ENCODE measurements at regions not wholly inside any gene's neighbourhood (a gene's known extent, or its start where the extent isn't known, plus 50 kb on each side); places are given as distances from the start of the nearest gene placed in this dataset.
"Not testable (repeated sequence)": the region's sequence is repeated elsewhere in the genome, so short reads cannot be mapped to it uniquely, and the experiment has no call there.

- Histone ChIP-seq H2AFZ (ENCODE audit: low read length) (no peak overlapping the region), H3K4me2 (ENCODE audit: insufficient read depth, low read length) (no peak overlapping the region), H3K9me3 (ENCODE audit: low read depth, low read length) (no peaks in the 10 kb centered on the region), H3K36me3 (ENCODE audit: insufficient read depth, low read length) (no peaks in the 10 kb centered on the region), H3K4me3 (ENCODE audit: insufficient read depth, low read length) (no peak overlapping the region), H4K20me1 (ENCODE audit: insufficient read depth, low read length) (no peaks in the 10 kb centered on the region), H3K4me1 (ENCODE audit: insufficient read depth, low read length) (no peaks in the 10 kb centered on the region), H3K27me3 (ENCODE audit: insufficient read depth, low read length) (no peaks in the 10 kb centered on the region), H3K79me2 (ENCODE audit: insufficient read depth, low read length) (no peaks in the 10 kb centered on the region), H3K27ac (ENCODE audit: low read depth, low read length) (no peak overlapping the region)
- TF ChIP-seq, protein P1, sequence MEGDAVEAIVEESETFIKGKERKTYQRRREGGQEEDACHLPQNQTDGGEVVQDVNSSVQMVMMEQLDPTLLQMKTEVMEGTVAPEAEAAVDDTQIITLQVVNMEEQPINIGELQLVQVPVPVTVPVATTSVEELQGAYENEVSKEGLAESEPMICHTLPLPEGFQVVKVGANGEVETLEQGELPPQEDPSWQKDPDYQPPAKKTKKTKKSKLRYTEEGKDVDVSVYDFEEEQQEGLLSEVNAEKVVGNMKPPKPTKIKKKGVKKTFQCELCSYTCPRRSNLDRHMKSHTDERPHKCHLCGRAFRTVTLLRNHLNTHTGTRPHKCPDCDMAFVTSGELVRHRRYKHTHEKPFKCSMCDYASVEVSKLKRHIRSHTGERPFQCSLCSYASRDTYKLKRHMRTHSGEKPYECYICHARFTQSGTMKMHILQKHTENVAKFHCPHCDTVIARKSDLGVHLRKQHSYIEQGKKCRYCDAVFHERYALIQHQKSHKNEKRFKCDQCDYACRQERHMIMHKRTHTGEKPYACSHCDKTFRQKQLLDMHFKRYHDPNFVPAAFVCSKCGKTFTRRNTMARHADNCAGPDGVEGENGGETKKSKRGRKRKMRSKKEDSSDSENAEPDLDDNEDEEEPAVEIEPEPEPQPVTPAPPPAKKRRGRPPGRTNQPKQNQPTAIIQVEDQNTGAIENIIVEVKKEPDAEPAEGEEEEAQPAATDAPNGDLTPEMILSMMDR (IDR thresholded peaks at IDR 0.05; ENCODE audit: extremely low read depth, low read depth, low read length): no peak
- DNase-seq (ENCODE audit: insufficient read length, low spot score, missing footprints): no peak
These were observed 1899.4 kb downstream of the PCDH9 start for GRCh38 chr13:65330691-65331090.

DNA sequence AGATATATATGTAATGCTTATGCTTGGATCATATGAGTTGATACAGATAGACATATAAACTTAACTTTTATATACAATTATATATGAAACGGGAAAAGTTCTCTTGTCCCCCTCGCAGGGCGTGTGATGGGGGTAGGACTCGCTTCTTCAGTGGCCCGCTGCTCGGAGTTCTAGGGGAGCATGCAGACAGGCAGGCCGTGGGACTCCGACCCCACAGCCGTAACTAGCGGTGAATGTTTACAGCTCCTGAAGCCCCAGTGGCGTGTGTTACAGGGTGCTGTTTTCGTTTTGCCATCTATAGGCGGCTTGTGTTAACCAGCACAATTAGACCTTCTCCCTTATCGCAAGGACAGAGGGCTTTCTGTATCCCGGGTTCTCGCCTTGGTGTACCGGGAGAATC is 1899.8 kb downstream of the PCDH9 start:
- H4K20me1 ChIP-seq (ENCODE audit: insufficient read depth, low read length): no peaks in the 10 kb centered on the region
- no peak overlapping the region for H2AFZ ChIP-seq (ENCODE audit: low read length)
- DNase-seq (ENCODE audit: insufficient read length, low spot score, missing footprints): no peak
- H3K9me3 ChIP-seq (ENCODE audit: low read depth, low read length): no peaks in the 10 kb centered on the region
- H3K36me3 ChIP-seq (ENCODE audit: insufficient read depth, low read length): no peaks in the 10 kb centered on the region
- H3K27ac ChIP-seq (ENCODE audit: low read depth, low read length): no peak overlapping the region
- H3K79me2 ChIP-seq (ENCODE audit: insufficient read depth, low read length): no peaks in the 10 kb centered on the region
- no peaks in the 10 kb centered on the region for H3K4me1 ChIP-seq (ENCODE audit: insufficient read depth, low read length)
- H3K4me2 ChIP-seq (ENCODE audit: insufficient read depth, low read length): no peak overlapping the region
- TF ChIP-seq, protein P1 (IDR thresholded peaks at IDR 0.05; ENCODE audit: extremely low read depth, low read depth, low read length): no peak
- H3K4me3 ChIP-seq (ENCODE audit: insufficient read depth, low read length): no peak overlapping the region
- no peaks in the 10 kb centered on the region for H3K27me3 ChIP-seq (ENCODE audit: insufficient read depth, low read length)

DNA sequence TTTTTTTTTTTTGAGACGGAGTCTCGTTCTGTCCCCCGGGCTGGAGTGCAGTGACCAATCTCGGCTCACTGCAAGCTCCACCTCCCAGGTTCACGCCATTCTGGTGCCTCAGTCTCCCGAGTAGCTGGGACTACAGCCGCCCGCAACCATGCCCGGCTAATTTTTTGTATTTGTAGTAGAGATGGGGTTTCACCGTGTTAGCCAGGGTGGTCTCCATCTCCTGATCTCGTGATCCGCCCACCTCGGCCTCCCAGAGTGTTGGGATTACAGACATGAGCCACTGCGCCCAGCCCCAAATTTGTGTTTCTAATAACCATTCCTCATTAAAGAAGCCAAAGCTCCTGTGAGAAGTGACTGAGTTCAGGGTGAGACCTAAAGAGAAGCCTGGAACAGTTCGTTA is 1906.9 kb downstream of the PCDH9 start:
- not testable (repeated sequence) for H3K79me2 ChIP-seq (ENCODE audit: insufficient read depth, low read length)

DNA sequence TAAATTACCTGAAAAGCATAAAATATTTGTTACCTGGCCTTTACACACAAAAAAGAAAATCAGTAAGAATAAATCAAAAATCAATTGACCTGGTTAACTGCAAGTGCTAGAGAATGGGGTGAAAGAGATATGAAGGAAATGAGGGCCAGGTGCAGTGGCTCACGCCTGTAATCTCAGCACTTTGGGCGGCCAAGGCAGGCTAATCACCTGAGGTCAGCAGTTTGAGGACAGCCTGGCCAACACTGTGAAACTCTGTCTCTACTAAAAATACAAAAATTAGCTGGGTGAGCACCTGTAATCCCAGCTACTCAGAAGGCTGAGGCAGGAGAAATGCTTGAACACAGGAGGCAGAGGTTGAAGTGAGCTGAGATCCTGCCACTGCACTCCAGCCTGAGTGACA is 1908.7 kb downstream of the PCDH9 start:
- H3K27me3 ChIP-seq (ENCODE audit: insufficient read depth, low read length); H3K4me3 ChIP-seq (ENCODE audit: insufficient read depth, low read length); H3K4me2 ChIP-seq (ENCODE audit: insufficient read depth, low read length); DNase-seq (ENCODE audit: insufficient read length, low spot score, missing footprints); H4K20me1 ChIP-seq (ENCODE audit: insufficient read depth, low read length); H3K9me3 ChIP-seq (ENCODE audit: low read depth, low read length); H3K79me2 ChIP-seq (ENCODE audit: insufficient read depth, low read length); H2AFZ ChIP-seq (ENCODE audit: low read length); H3K4me1 ChIP-seq (ENCODE audit: insufficient read depth, low read length); H3K27ac ChIP-seq (ENCODE audit: low read depth, low read length); H3K36me3 ChIP-seq (ENCODE audit: insufficient read depth, low read length): not testable (repeated sequence)

More for the DNA sequence above, 1906.9 kb downstream of the PCDH9 start:
- not testable (repeated sequence) for H4K20me1 ChIP-seq (ENCODE audit: insufficient read depth, low read length); H3K4me3 ChIP-seq (ENCODE audit: insufficient read depth, low read length); DNase-seq (ENCODE audit: insufficient read length, low spot score, missing footprints); H3K4me2 ChIP-seq (ENCODE audit: insufficient read depth, low read length); H3K9me3 ChIP-seq (ENCODE audit: low read depth, low read length); H3K27ac ChIP-seq (ENCODE audit: low read depth, low read length); H3K4me1 ChIP-seq (ENCODE audit: insufficient read depth, low read length); H3K36me3 ChIP-seq (ENCODE audit: insufficient read depth, low read length); H3K27me3 ChIP-seq (ENCODE audit: insufficient read depth, low read length); H2AFZ ChIP-seq (ENCODE audit: low read length)

GRCh38 chr13:65314008-65314407 is 1916.1 kb downstream of the PCDH9 start:
- TF ChIP-seq, protein P1 (IDR thresholded peaks at IDR 0.05; ENCODE audit: extremely low read depth, low read depth, low read length): no peak
- DNase-seq (ENCODE audit: insufficient read length, low spot score, missing footprints): no peak
- Histone ChIP-seq H3K9me3 (ENCODE audit: low read depth, low read length) (peaks cover 3% of the 10 kb centered on the region), H3K27ac (ENCODE audit: low read depth, low read length) (no peak overlapping the region), H3K27me3 (ENCODE audit: insufficient read depth, low read length) (no peaks in the 10 kb centered on the region), H3K4me1 (ENCODE audit: insufficient read depth, low read length) (no peaks in the 10 kb centered on the region), H3K4me3 (ENCODE audit: insufficient read depth, low read length) (no peak overlapping the region), H3K4me2 (ENCODE audit: insufficient read depth, low read length) (no peak overlapping the region), H3K36me3 (ENCODE audit: insufficient read depth, low read length) (no peaks in the 10 kb centered on the region), H2AFZ (ENCODE audit: low read length) (no peak overlapping the region), H4K20me1 (ENCODE audit: insufficient read depth, low read length) (no peaks in the 10 kb centered on the region), H3K79me2 (ENCODE audit: insufficient read depth, low read length) (no peaks in the 10 kb centered on the region)

Measured in osteoblast (primary cell).